Activated CD4-positive, alpha-beta T cell treated with anti-CD3 and anti-CD28 coated beads for 24 hours (primary cell): ENCODE measurements at regions not wholly inside any gene's neighbourhood (a gene's known extent, or its start where the extent isn't known, plus 50 kb on each side); places are given as distances from the start of the nearest gene placed in this dataset.

Experiments used
- DNase-seq, 2 donors: peaks; one replicate each; pipeline ENCODE4 v3.0.0-alpha.2; 2020; ENCODE audit warnings: low read depth in 2 of 2

- no peak for DNase-seq
Observed at GRCh38 chr10:85213493-85213892, 885.1 kb downstream of the CCSER2 start.

GRCh38 chr10:85222300-85222699, 893.9 kb downstream of the CCSER2 start:
- no peak for DNase-seq

- DNase-seq: no peak
Observed at GRCh38 chr10:85224366-85224940, 896.1 kb downstream of the CCSER2 start.

GRCh38 chr10:85225311-85225710, 896.9 kb downstream of the CCSER2 start:
- DNase-seq: no peak

GRCh38 chr10:85226596-85226995, 898.2 kb downstream of the CCSER2 start:
- DNase-seq: no peak

GRCh38 chr10:85228726-85229125, 900.3 kb downstream of the CCSER2 start:
- DNase-seq: no peak

- DNase-seq: no peak
Observed at GRCh38 chr10:85231534-85232270, 903.3 kb downstream of the CCSER2 start.

- no peak for DNase-seq
Observed at GRCh38 chr10:85235258-85235657, 906.9 kb downstream of the CCSER2 start.

GRCh38 chr10:85238676-85239075, 910.3 kb downstream of the CCSER2 start:
- no peak for DNase-seq

- DNase-seq: no peak
Observed at GRCh38 chr10:85250304-85250703, 921.9 kb downstream of the CCSER2 start.

- DNase-seq: no peak
Observed at GRCh38 chr10:85256481-85256880, 928.1 kb downstream of the CCSER2 start.

GRCh38 chr10:85259908-85260307, 931.5 kb downstream of the CCSER2 start:
- no peak for DNase-seq

GRCh38 chr10:85262992-85263391, 934.6 kb downstream of the CCSER2 start:
- DNase-seq: no peak

GRCh38 chr10:85265121-85265520, 936.7 kb downstream of the CCSER2 start:
- no peak for DNase-seq

GRCh38 chr10:85266808-85267207, 938.4 kb downstream of the CCSER2 start:
- DNase-seq: no peak

GRCh38 chr10:85280014-85280413, 951.6 kb downstream of the CCSER2 start:
- DNase-seq: no peak

- DNase-seq: no peak
Observed at GRCh38 chr10:85284778-85285770, 956.7 kb downstream of the CCSER2 start.

GRCh38 chr10:85293483-85293882, 965.1 kb downstream of the CCSER2 start:
- DNase-seq: no peak

GRCh38 chr10:85311613-85312337, 983.4 kb downstream of the CCSER2 start:
- no peak for DNase-seq

- DNase-seq: no peak
Observed at GRCh38 chr10:85315657-85316056, 987.3 kb downstream of the CCSER2 start.

GRCh38 chr10:85316276-85316675, 987.9 kb downstream of the CCSER2 start:
- DNase-seq: no peak

- no peak for DNase-seq
Observed at GRCh38 chr10:85317827-85318226, 989.4 kb downstream of the CCSER2 start.
